Activated T-cell treated with anti-CD3 and anti-CD28 coated beads for 48 hours (primary cell): ENCODE measurements at regions not wholly inside any gene's neighbourhood (a gene's known extent, or its start where the extent isn't known, plus 50 kb on each side); places are given as distances from the start of the nearest gene placed in this dataset.
"Not testable (repeated sequence)": the region's sequence is repeated elsewhere in the genome, so short reads cannot be mapped to it uniquely, and the experiment has no call there.

Experiments used
- DNase-seq: peaks from one replicate; pipeline ENCODE4 v3.0.0-alpha.2; 2020; ENCODE audit warnings: low read depth

DNA sequence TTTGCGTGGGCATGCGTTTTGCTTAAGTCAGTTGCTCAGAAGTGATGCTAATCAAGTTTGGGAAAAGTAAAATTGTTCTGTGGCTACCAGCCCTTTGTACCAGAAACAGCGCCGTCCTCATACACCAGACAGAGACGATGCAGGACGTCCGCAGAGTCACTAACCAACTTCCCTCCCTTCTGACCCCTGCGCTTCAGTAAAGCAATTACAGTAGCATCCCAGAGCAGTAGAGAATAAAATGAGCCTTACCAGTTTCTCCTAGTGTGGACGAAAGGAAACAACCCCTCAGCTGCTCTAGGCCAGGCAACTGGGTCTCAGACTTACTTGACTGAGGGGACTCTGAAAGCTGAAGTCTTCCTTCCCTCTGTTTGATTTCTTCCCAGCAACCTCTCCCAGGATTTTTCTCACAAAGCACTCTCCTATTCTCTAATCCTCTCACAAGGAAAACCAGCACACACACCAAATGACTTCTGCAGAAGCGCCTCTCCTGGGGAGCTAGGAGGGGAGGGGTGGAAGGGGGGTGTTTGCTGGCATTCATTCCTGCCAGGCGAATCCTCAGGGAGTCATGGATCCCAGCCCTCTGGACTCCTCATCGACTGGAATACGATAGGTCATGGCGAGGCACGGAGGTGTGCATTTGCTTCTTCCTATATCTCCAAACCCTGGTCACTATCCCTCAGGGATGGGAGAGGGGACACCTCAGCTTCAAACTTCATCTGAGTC, 56.0 kb upstream of the MID1 start:
- no peak for DNase-seq

DNA sequence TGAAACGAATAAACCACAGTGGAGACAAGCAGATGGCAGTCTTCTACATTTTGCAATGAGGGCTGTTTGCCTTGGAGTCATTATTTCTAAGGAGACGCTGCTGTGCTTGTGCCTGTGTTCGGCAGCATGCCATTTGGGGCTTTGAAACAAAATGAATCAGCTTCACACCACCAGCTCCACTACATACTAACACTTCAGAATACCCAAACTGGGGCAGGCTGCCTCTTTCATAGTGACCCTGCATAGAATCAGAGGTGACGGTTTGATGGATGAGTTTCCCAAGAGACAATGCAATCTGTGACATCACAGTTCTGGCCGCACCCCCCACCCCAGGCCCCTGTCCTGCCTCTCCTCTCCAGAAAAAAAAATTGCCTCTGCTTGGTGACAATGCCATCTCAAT, 57.1 kb upstream of the MID1 start:
- no peak for DNase-seq

GRCh38 chrX:10679387-10679786, 59.0 kb upstream of the MID1 start:
- DNase-seq, result no peak

DNA sequence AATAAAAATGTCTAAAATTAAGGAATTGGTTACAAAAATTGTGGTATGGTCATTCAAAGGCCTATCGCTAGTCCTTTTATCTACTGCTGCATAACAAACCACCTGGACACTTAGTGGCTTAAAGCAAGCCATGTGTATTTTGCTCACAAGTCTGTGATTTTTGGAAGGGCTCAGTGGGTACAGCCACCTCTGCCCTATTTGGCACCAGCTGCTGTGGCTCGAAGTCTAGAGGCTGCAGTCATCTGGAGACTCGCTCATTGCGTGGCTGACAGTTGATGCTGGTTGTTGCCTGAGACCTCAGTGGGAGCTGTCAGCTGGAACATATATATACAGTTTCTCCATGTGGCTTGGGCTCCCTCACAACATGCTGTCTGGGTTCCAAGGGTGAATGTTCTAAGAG, 60.8 kb upstream of the MID1 start:
- DNase-seq, result no peak

DNA sequence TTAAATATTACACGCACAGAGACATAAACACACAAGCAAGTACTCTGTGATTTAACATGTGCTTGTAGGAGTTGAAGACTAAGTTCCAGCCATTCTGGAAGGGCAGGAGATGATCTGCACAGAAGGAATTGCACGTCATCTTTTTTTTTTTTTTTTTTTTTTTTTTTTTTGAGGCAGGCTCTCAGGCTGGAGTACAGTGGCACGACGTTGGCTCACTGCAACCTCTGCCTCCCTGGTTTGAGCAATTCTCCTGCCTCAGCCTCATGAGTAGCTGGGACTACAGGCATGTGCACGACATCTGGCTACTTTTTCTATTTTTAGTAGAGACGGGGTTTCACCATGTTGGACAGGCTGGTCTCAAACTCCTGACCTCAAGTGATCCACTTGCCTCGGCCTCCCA, 63.2 kb upstream of the MID1 start:
- DNase-seq, result not testable (repeated sequence)

- no peak for DNase-seq
These were observed 65.7 kb upstream of the MID1 start for GRCh38 chrX:10685923-10686595.

DNA sequence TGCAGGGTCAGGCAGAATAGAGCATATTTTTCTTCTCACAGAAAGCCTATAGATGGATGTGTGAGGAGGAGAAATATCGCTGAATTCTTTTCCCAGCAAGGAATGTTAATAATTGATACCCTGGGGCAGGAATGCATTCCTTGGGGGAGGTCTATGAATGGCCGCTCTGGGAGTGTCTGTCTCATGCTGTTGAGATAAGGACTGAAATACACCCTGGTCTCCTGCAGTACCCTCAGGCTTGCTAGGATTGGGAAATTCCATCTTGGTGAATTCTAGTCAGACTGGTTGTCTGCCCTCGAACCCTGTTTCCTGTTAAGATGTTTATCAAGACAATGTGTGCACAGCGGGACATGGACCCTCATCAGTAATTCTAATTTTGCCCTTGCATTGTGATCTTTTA, 71.4 kb upstream of the MID1 start:
- DNase-seq, result not testable (repeated sequence)

GRCh38 chrX:10697616-10698317, 77.4 kb upstream of the MID1 start:
- no peak for DNase-seq

DNA sequence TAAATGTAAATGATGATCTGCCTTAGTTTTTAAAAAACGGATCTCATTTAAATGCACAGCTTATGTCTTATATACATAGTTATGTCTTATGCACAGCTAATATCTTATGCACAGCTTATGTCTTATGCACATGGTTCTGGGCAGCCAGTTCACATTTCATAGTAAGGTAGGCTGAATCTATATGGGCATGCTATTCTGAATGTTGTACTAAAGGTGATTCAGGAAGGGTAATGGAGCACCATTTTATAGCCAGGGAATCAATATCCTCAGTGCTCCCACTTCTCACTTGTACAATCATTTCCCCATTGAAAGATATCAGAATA, 77.9 kb upstream of the MID1 start:
- no peak for DNase-seq

DNA sequence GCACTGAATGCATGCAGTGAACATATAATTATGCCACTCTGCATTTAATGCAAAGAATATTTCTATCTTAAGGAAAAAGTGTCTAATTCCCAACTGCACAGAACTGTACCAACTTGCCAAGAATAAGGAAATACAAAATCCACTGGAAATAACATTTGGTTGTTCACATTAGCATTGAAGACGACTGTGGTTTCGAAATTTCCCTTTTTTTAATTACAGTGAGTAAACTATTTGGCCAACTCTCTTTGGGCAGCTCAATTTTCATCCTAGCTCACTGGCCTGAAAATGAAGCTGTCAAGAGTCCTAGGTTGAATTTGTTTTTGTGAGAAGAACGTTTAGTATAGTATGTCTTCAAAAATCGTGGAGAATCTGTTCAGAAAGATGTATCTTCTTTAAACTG, 81.6 kb upstream of the MID1 start:
- DNase-seq, result no peak

GRCh38 chrX:10706342-10706741, 86.0 kb upstream of the MID1 start:
- DNase-seq, result not testable (repeated sequence)

- no peak for DNase-seq
These were observed 87.4 kb upstream of the MID1 start for GRCh38 chrX:10707773-10708172.

DNA sequence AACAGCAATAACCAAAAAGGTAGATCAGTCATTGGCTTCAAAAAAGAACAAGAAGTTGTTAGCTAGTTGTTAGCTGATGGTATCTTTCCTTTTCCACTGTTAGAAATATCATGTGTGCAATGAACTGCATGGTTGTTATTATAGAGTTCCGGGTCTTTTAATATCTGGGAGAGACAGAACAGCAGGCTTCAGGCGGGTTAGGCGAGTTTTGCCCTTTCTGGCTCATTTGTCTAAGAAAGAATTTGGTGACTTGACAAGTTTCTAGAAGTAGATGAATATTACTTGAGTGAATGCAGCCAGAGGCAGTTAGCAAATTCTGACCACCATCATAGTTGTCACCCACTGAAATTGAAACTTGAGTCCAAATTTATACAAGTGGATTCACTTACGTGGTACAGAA, 88.9 kb upstream of the MID1 start:
- DNase-seq, result no peak

DNA sequence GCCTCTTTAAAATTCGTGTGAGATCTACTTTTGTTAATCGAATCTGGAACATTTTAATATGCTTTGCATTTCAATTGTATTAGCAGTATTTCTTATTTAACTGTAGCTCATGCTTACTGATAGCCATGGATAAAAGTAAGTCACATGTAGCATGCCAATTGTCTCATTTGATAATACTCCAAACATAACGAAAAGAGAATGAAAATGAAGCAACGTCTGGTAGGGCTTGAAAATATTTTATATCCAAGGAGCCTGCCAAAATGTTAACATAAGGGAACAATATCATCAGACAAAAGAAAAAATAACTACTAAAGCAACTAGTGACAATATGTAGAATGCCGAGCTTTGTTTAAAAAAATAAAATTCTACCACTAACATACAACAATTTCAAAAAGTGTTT, 94.1 kb upstream of the MID1 start:
- DNase-seq, result no peak

- DNase-seq, result peak; percentile 4
These were observed 102.5 kb upstream of the MID1 start for GRCh38 chrX:10722851-10723250.

DNA sequence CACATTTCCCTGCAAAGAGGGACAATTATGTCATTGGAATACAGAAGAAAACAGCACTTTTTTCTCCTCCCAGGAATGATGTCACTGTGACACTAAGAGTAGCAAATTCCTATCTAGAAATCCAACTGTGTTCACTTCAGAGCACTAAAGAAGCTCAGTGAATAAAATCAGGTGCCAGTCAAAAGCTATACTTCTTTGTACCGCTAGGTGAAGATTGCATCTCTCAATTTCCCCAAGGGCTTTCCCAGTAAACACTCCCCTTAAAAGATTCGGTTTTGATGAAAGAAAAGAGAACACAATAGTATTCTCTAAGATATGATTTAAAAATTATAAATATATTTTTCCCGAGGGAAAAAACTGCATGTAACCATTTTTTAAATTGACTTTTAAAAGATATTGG, 104.7 kb upstream of the MID1 start:
- no peak for DNase-seq

- no peak for DNase-seq
These were observed 106.3 kb upstream of the MID1 start for GRCh38 chrX:10726647-10727046.

GRCh38 chrX:10728806-10729389, 108.5 kb upstream of the MID1 start:
- DNase-seq, result no peak

DNA sequence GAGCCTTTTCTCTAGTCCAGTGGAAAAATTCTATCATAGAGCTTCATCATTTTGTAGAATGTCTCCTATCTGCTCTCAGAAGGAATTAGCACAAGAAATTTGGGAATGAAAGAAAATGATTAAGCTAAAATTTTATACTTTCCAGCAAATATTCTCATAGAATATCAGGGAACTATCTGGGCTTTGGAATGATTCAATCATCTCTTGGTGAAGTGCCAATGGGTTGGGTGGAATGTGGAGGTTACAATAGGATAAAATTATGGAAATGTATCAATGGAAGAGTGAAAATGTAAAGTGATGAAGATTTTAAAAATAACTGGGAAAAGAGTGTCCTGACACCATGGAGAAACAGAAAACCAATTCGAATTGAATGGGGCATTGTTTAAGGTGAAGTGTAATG, 119.0 kb upstream of the MID1 start:
- DNase-seq, result no peak

- no peak for DNase-seq
These were observed 120.6 kb upstream of the MID1 start for GRCh38 chrX:10741003-10741402.

DNA sequence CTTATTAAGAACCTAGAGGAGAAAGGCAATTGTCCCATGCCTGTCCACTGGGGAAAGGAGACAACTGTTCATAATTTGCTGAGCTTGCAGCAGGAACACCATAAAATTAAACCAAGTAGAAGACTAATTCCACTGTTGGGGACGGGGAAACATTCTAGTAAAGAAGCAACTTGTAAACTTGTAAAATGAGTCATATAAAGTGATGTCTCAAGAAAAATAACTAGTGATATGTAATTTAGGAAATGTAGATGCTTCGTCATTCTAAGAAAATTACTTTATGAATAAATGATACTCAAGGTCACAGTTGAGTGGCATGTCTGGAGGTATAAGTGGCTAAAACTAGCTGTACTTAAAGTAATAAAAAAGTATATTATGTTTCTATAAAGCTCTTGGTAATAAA, 121.2 kb upstream of the MID1 start:
- DNase-seq, result no peak

GRCh38 chrX:10743476-10743875, 123.1 kb upstream of the MID1 start:
- DNase-seq, result no peak

GRCh38 chrX:10744007-10744406, 123.6 kb upstream of the MID1 start:
- DNase-seq, result no peak
